ENCODE measurements at regions not wholly inside any gene's neighbourhood (a gene's known extent, or its start where the extent isn't known, plus 50 kb on each side); places are given as distances from the start of the nearest gene placed in this dataset.
"Not testable (repeated sequence)": the region's sequence is repeated elsewhere in the genome, so short reads cannot be mapped to it uniquely, and the experiment has no call there.

DNA sequence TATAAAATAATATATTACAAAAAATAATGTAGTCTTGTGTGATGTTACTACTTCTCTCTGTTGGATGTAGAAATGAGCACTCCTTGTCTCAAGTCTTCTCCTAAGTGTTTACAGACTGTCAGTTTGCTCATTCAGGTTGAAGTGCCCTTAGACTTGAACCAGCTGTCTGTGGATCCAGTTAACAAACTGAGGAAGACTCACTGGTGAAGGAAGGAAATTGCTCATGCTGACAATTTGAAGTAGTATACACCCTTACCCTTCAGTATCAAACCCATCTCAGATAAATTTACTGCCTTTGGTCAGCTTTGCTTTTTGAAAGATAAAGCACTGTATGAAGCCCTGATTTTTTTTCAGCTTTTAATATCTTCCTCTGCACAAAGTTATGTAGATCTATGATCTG lies 854.2 kb upstream of the ZEB2 start:
- Histone ChIP-seq H3K27me3 (ENCODE audit: control insufficient read depth, insufficient read depth, low read length) (no peaks in the 10 kb centered on the region), H3K36me3 (ENCODE audit: control insufficient read depth, insufficient read depth, low read length) (no peaks in the 10 kb centered on the region), H3K4me3 (ENCODE audit: low read depth, low read length) (no peak overlapping the region)
- no peak for TF ChIP-seq CTCF (IDR thresholded peaks at IDR 0.05; ENCODE audit: insufficient read depth, low read length, severe bottlenecking)
- DNase-seq (ENCODE audit: low read depth) (no peak), FAIRE-seq (no peak)

DNA sequence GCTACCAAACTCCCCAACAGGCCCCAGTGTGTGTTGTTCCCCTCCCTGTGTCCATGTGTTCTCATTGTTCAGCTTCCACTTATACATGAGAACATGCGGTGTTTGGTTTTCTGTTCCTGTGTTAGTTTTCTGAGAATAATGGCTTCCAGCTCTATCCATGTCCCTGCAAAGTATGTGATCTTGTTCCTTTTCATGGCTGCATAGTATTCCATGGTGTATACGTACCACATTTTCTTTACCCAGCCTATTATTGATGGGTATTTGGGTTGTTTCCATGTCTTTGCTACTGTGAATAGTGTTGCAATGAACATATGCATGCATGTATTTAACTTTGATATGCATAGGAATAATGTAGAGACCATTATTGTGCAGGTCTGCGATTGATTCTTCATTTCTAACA lies 847.4 kb upstream of the ZEB2 start:
- FAIRE-seq; DNase-seq (ENCODE audit: low read depth); H3K36me3 ChIP-seq (ENCODE audit: control insufficient read depth, insufficient read depth, low read length); H3K4me3 ChIP-seq (ENCODE audit: low read depth, low read length); H3K27me3 ChIP-seq (ENCODE audit: control insufficient read depth, insufficient read depth, low read length): not testable (repeated sequence)

- FAIRE-seq: no peak
- no peak for TF ChIP-seq CTCF (IDR thresholded peaks at IDR 0.05; ENCODE audit: insufficient read depth, low read length, severe bottlenecking)
- DNase-seq (ENCODE audit: low read depth): no peak
- Histone ChIP-seq H3K4me3 (ENCODE audit: low read depth, low read length) (no peak overlapping the region), H3K27me3 (ENCODE audit: control insufficient read depth, insufficient read depth, low read length) (no peaks in the 10 kb centered on the region), H3K36me3 (ENCODE audit: control insufficient read depth, insufficient read depth, low read length) (no peaks in the 10 kb centered on the region)
Measured at GRCh38 chr2:145366341-145366740, 846.4 kb upstream of the ZEB2 start.

GRCh38 chr2:145360129-145360790 lies 840.3 kb upstream of the ZEB2 start:
- DNase-seq (ENCODE audit: low read depth): no peak
- no peak overlapping the region for H3K4me3 ChIP-seq (ENCODE audit: low read depth, low read length)
- FAIRE-seq: no peak
- no peaks in the 10 kb centered on the region for H3K36me3 ChIP-seq (ENCODE audit: control insufficient read depth, insufficient read depth, low read length)
- TF ChIP-seq CTCF (IDR thresholded peaks at IDR 0.05; ENCODE audit: insufficient read depth, low read length, severe bottlenecking): no peak
- H3K27me3 ChIP-seq (ENCODE audit: control insufficient read depth, insufficient read depth, low read length): no peaks in the 10 kb centered on the region

GRCh38 chr2:145359561-145359960 lies 839.6 kb upstream of the ZEB2 start:
- TF ChIP-seq CTCF (IDR thresholded peaks at IDR 0.05; ENCODE audit: insufficient read depth, low read length, severe bottlenecking): no peak
- no peak overlapping the region for H3K4me3 ChIP-seq (ENCODE audit: low read depth, low read length)
- no peak for DNase-seq (ENCODE audit: low read depth)
- H3K36me3 ChIP-seq (ENCODE audit: control insufficient read depth, insufficient read depth, low read length): no peaks in the 10 kb centered on the region
- H3K27me3 ChIP-seq (ENCODE audit: control insufficient read depth, insufficient read depth, low read length): no peaks in the 10 kb centered on the region
- FAIRE-seq: no peak

GRCh38 chr2:145356056-145356455 lies 836.1 kb upstream of the ZEB2 start:
- FAIRE-seq: no peak
- no peak for DNase-seq (ENCODE audit: low read depth)
- Histone ChIP-seq H3K4me3 (ENCODE audit: low read depth, low read length) (no peak overlapping the region), H3K27me3 (ENCODE audit: control insufficient read depth, insufficient read depth, low read length) (no peaks in the 10 kb centered on the region), H3K36me3 (ENCODE audit: control insufficient read depth, insufficient read depth, low read length) (no peaks in the 10 kb centered on the region)
- no peak for TF ChIP-seq CTCF (IDR thresholded peaks at IDR 0.05; ENCODE audit: insufficient read depth, low read length, severe bottlenecking)

All from bronchial epithelial cell (primary cell).